Smooth muscle cell (in vitro differentiated cells): ENCODE measurements at regions not wholly inside any gene's neighbourhood (a gene's known extent, or its start where the extent isn't known, plus 50 kb on each side); places are given as distances from the start of the nearest gene placed in this dataset.

Experiments
- DNase-seq: peaks from one replicate; lab custom pipeline; 2025; ENCODE audit not compliant: unreplicated experiment; lab: John Stamatoyannopoulos, UW
- H2AFZ ChIP-seq: fragments of 200-600 bp; sonication (generic); 2 replicates; pipeline ENCODE4 v1.6.0; 2016; ENCODE audit warnings: antibody characterized with exemption, low read depth, mild to moderate bottlenecking
- H3F3A ChIP-seq: fragments of 200-600 bp; sonication (generic); 2 replicates; pipeline ENCODE4 v1.6.0; 2017; ENCODE audit warnings: antibody characterized with exemption, low read depth
- H3K27ac ChIP-seq: fragments of 200-600 bp; sonication (generic); 2 replicates; pipeline ENCODE4 v1.5.1; 2016; ENCODE audit warnings: low read depth, mild to moderate bottlenecking
- H3K27me3 ChIP-seq: fragments of 200-600 bp; sonication (generic); 2 replicates; pipeline ENCODE4 v1.6.1; 2016; ENCODE audit warnings: low read depth, mild to moderate bottlenecking
- H3K36me3 ChIP-seq: fragments of 200-600 bp; sonication (generic); 2 replicates; pipeline ENCODE4 v1.5.1; 2016; ENCODE audit warnings: low read depth
- H3K4me1 ChIP-seq: fragments of 200-600 bp; sonication (generic); 2 replicates; pipeline ENCODE4 v1.5.1; 2016; ENCODE audit warnings: low read depth
- H3K4me2 ChIP-seq: fragments of 200-600 bp; sonication (generic); 2 replicates; pipeline ENCODE4 v1.6.0; 2016; ENCODE audit warnings: mild to moderate bottlenecking
- H3K4me3 ChIP-seq: fragments of 200-600 bp; sonication (generic); 2 replicates; pipeline ENCODE4 v1.5.1; 2016; ENCODE audit warnings: mild to moderate bottlenecking
- H3K79me2 ChIP-seq: fragments of 200-600 bp; sonication (generic); 2 replicates; pipeline ENCODE4 v1.6.0; 2016; ENCODE audit warnings: low read depth, mild to moderate bottlenecking
- H3K9ac ChIP-seq: fragments of 200-600 bp; sonication (generic); 2 replicates; pipeline ENCODE4 v1.6.0; 2016; ENCODE audit warnings: low read depth
- H3K9me3 ChIP-seq: fragments of 200-600 bp; sonication (generic); replicated peaks from 2 replicates; pipeline ENCODE4 v1.5.1; 2016; ENCODE audit warnings: low read depth
- H4K20me1 ChIP-seq: fragments of 200-600 bp; sonication (generic); 2 replicates; pipeline ENCODE4 v1.6.0; 2016; ENCODE audit warnings: low read depth
- WGBS: methylation state at CpG from one replicate; pipeline ENCODE4 v1.1.7; 2016; ENCODE audit warnings: low lambda C conversion rate; 5-methylcytosine and 5-hydroxymethylcytosine counted together
- TF ChIP-seq, protein P1 (sequence below): fragments of 200-600 bp; sonication (generic); IDR thresholded peaks from 2 replicates; pipeline ENCODE4 v1.5.1; 2017; ENCODE audit warnings: borderline replicate concordance, mild to moderate bottlenecking, antibody characterized with exemption; ENCODE audit not compliant: insufficient read depth, poor library complexity, severe bottlenecking

DNA sequence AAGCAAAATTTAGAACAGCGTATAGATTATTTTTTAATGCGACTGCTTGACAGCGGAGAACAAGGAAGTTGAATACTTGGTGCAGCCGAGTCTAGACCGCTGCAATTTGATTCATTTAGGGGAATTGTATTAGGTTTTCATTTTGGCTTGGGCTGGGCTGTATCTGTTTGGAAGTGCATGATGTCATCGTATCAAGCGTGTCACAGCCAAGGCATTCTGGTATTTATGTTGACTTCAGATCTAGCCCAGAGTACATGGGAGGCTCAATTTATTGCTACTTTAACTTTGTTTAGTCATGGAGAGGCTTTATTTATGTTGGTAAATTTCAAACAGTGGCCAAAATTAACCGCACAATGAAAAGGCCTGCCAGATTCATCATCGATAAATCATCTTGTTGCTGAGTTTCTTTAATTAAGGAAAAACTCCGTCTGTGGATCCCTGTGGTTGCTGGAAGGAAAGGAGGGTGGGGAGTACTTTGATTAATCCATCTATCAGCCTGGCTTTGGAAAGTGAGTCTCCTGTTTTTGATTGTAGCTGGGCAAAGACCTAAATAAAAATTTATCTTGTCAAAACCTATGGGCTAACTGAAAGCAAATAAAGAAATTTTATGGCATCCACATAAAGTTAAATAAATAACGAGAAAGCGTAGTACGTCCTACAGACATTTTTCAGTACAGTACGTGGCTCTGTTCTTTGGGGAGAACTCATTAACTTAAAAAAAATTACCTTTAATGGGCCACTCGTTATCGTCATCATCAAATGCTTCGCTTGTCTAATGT, 230.4 kb upstream of the SPRED2 start:
- Histone ChIP-seq H3K27me3 (no peaks in the 10 kb centered on the region), H3K4me1 (peaks cover 15% of the 10 kb centered on the region), H3K4me2 (peak overlapping the region; percentile 58), H4K20me1 (no peaks in the 10 kb centered on the region), H2AFZ (no peak overlapping the region), H3K79me2 (no peaks in the 10 kb centered on the region), H3F3A (peaks cover 5% of the 10 kb centered on the region), H3K36me3 (no peaks in the 10 kb centered on the region), H3K4me3 (no peak overlapping the region), H3K27ac (peak overlapping the region; percentile 78), H3K9me3 (no peaks in the 10 kb centered on the region), H3K9ac (no peak overlapping the region)
- TF ChIP-seq, protein P1, sequence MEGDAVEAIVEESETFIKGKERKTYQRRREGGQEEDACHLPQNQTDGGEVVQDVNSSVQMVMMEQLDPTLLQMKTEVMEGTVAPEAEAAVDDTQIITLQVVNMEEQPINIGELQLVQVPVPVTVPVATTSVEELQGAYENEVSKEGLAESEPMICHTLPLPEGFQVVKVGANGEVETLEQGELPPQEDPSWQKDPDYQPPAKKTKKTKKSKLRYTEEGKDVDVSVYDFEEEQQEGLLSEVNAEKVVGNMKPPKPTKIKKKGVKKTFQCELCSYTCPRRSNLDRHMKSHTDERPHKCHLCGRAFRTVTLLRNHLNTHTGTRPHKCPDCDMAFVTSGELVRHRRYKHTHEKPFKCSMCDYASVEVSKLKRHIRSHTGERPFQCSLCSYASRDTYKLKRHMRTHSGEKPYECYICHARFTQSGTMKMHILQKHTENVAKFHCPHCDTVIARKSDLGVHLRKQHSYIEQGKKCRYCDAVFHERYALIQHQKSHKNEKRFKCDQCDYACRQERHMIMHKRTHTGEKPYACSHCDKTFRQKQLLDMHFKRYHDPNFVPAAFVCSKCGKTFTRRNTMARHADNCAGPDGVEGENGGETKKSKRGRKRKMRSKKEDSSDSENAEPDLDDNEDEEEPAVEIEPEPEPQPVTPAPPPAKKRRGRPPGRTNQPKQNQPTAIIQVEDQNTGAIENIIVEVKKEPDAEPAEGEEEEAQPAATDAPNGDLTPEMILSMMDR, result no peak
- WGBS, result 70% methylated on average over 17 of the region's 17 CpGs
- no peak for DNase-seq

DNA sequence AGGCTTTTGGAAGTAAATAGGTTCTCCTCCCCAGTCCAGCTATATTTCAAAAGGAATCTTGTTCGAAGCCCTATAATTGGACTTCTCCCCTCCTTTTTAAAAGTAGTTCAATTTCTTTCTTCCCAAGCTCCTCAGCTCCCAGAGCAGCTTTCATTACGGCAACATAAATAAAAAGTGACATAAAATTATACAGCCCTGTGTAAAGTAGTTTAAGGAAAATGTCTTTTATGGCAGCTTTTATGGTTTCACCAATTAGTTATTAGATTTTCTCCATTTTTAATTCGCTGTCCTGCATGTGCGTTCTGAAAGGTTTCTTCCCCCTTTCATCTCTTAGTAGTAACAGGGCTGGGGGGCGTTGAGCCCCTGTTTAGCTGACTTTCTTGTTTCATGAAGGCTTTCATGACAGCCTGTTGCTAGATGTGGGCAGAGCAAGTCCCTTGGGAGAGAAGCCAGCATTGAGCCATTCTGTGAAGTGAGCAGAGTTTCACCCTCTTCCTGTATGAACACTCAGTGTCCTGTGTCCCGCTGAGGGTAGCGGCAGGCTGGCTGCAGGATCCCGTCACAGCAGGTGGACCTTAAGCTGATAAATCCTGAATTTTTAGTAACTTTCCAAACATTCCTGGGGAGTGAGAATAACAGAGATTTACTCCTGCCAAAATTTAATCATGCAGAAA, 229.7 kb upstream of the SPRED2 start:
- Histone ChIP-seq H3K9me3 (no peaks in the 10 kb centered on the region), H3K27me3 (no peaks in the 10 kb centered on the region), H3K9ac (no peak overlapping the region), H3K27ac (peak overlapping the region; percentile 78), H2AFZ (no peak overlapping the region), H3K79me2 (no peaks in the 10 kb centered on the region), H3F3A (peaks cover 5% of the 10 kb centered on the region), H3K4me1 (peaks cover 15% of the 10 kb centered on the region), H4K20me1 (no peaks in the 10 kb centered on the region), H3K4me3 (no peak overlapping the region), H3K4me2 (peak overlapping the region; percentile 58), H3K36me3 (no peaks in the 10 kb centered on the region)
- TF ChIP-seq, protein P1, result no peak
- no peak for DNase-seq
- 80% methylated on average over 8 of the region's 8 CpGs for WGBS

DNA sequence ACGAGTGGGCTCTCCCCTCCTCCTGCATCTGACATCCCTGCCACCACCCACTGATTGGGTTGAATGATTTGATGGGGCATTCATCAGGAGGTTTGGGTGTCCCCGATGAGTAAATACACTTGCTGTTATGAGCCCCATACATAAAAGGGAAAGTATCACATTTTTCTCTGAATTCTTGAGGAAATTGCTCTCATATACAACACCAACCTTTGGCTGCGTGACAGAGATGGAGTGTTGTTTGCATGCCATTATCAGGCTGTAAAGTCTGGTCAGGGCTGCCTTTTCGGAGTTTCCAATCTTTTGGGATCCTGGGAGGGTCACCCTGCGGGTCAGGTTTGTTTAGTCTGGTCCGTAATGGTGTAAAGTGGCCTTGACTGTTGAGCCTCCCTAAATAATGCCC, 227.9 kb upstream of the SPRED2 start:
- Histone ChIP-seq H3K9ac (no peak overlapping the region), H2AFZ (no peak overlapping the region), H3K27ac (peak overlapping the region; percentile 23), H4K20me1 (no peaks in the 10 kb centered on the region), H3K36me3 (no peaks in the 10 kb centered on the region), H3K27me3 (no peaks in the 10 kb centered on the region), H3K9me3 (no peaks in the 10 kb centered on the region), H3K79me2 (no peaks in the 10 kb centered on the region), H3F3A (peaks cover 5% of the 10 kb centered on the region), H3K4me1 (peaks cover 17% of the 10 kb centered on the region), H3K4me2 (peak overlapping the region; percentile 37), H3K4me3 (no peak overlapping the region)
- DNase-seq, result no peak
- TF ChIP-seq, protein P1, result no peak
- WGBS, result 20% methylated on average over 6 of the region's 6 CpGs

DNA sequence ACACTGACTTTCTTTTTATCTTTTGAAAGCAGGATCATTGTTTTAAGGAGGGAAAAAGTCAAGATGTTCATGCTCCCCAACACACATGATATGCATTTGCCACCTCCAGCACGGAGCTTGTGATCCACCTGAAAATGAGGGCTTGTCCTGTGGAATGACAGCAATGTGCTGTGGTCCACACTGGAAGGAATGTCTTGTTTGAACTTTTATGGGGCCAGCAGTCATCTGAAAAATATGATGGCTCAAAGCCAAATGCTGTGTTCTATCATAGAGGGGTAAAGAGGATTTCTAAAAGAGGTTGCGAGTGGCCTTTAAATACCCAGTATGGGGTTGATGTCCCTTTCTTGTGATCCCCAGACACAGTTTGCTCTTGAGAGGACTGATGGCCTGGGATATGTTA, 226.5 kb upstream of the SPRED2 start:
- Histone ChIP-seq H3K4me2 (peak overlapping the region; percentile 43), H3K9ac (no peak overlapping the region), H3K27me3 (no peaks in the 10 kb centered on the region), H3K27ac (no peak overlapping the region), H2AFZ (no peak overlapping the region), H4K20me1 (no peaks in the 10 kb centered on the region), H3K4me3 (no peak overlapping the region), H3K36me3 (no peaks in the 10 kb centered on the region), H3K79me2 (no peaks in the 10 kb centered on the region), H3F3A (peaks cover 5% of the 10 kb centered on the region), H3K9me3 (no peaks in the 10 kb centered on the region), H3K4me1 (peaks cover 17% of the 10 kb centered on the region)
- 25% methylated on average over 2 of the region's 2 CpGs for WGBS
- TF ChIP-seq, protein P1, result no peak
- no peak for DNase-seq
